Endothelial cell of umbilical vein (primary cell): ENCODE measurements at regions not wholly inside any gene's neighbourhood (a gene's known extent, or its start where the extent isn't known, plus 50 kb on each side); places are given as distances from the start of the nearest gene placed in this dataset.

Experiments used
- BruUV-seq: library from RNA; stranded (reverse); fragments of 400-500 nt; replicated peaks from 2 replicates; lab custom pipeline; 2021; lab: Mats Ljungman, UMichigan
- CTCF ChIA-PET: fragments of 300-600, 350-600 bp; sonication (Branson Sonifier 250); formaldehyde crosslinking; loops from one replicate; lab custom pipeline; 2021; ENCODE audit warnings: antibody characterized with exemption, inconsistent platforms; lab: Charles Lee
- POLR2A ChIA-PET: fragments of 300-600, 350-600 bp; sonication (Branson Sonifier 250); formaldehyde crosslinking; loops from one replicate; lab custom pipeline; 2021; ENCODE audit warnings: antibody characterized with exemption, inconsistent platforms; lab: Charles Lee
- DNase-seq: peaks from one replicate; pipeline ENCODE4 v3.0.0-alpha.2; 2011; ENCODE audit warnings: low read depth, low spot score
- FAIRE-seq: peaks from 2 replicates; lab custom pipeline; 2011; peaks lifted over from hg19 to GRCh38; lab: Jason Lieb, UNC
- H2AFZ ChIP-seq: 2 replicates; pipeline ENCODE4 v1.6.0; 2012; ENCODE audit warnings: low read depth, low read length, control low read depth, inconsistent platforms
- H3K27ac ChIP-seq: 2 replicates; pipeline ENCODE4 v1.5.1; 2011; ENCODE audit warnings: low read depth, mild to moderate bottlenecking, control low read depth, low read length, moderate library complexity; ENCODE audit not compliant: insufficient read depth
- H3K27me3 ChIP-seq, 2 experiments: 2 replicates each; pipeline versions ENCODE4 v1.6.0 to v1.6.1; 2011; ENCODE audit warnings: low read length in 2 of 2, mixed read lengths in 1 of 2; ENCODE audit not compliant: control insufficient read depth in 2 of 2, insufficient read depth in 2 of 2
- H3K36me3 ChIP-seq, 2 experiments: 2 replicates in 1 of 2; 3 replicates in 1 of 2; pipeline ENCODE4 v1.5.1; 2011; ENCODE audit warnings: low read length in 2 of 2, mild to moderate bottlenecking in 1 of 2, moderate library complexity in 1 of 2; ENCODE audit not compliant: control insufficient read depth in 2 of 2, insufficient read depth in 2 of 2; ENCODE audit errors: extremely low read depth in 1 of 2
- H3K4me1 ChIP-seq: 3 replicates; pipeline ENCODE4 v1.5.1; 2011; ENCODE audit warnings: mild to moderate bottlenecking, low read length; ENCODE audit not compliant: control insufficient read depth, insufficient read depth; ENCODE audit errors: extremely low read depth
- H3K4me2 ChIP-seq: 2 replicates; pipeline ENCODE4 v1.6.1; 2011; ENCODE audit warnings: low read length, control low read depth, mixed read lengths; ENCODE audit not compliant: insufficient read depth
- H3K4me3 ChIP-seq, 3 experiments: fragments of 200-600 bp in 1 of 3; sonication (generic), shearing (Covaris generic) in 1 of 3; replicated peaks in 1 of 3; 2 replicates each; pipeline ENCODE4 v1.5.1; 2011 to 2016; ENCODE audit warnings: control low read depth in 3 of 3, low read length in 3 of 3, mild to moderate bottlenecking in 2 of 3, inconsistent platforms in 1 of 3, low read depth in 1 of 3, moderate library complexity in 1 of 3; ENCODE audit not compliant: insufficient read depth in 1 of 3
- H3K79me2 ChIP-seq: 2 replicates; pipeline ENCODE4 v1.6.0; 2012; ENCODE audit warnings: low read length, inconsistent platforms; ENCODE audit not compliant: control insufficient read depth, insufficient read depth
- H3K9ac ChIP-seq: replicated peaks from 2 replicates; pipeline ENCODE3; 2011; ENCODE audit warnings: low read length, control low read depth; ENCODE audit not compliant: insufficient read depth; ENCODE audit errors: extremely low read depth
- H3K9me1 ChIP-seq: replicated peaks from 3 replicates; pipeline ENCODE4 v1.6.0; 2011; ENCODE audit warnings: mild to moderate bottlenecking, low read length; ENCODE audit not compliant: control insufficient read depth, insufficient read depth; ENCODE audit errors: extremely low read depth
- H3K9me3 ChIP-seq: replicated peaks from 2 replicates; pipeline ENCODE4 v1.5.1; 2012; ENCODE audit warnings: low read length, inconsistent platforms; ENCODE audit not compliant: control insufficient read depth, insufficient read depth
- H4K20me1 ChIP-seq: replicated peaks from 2 replicates; pipeline ENCODE3; 2011; ENCODE audit warnings: mild to moderate bottlenecking, low read length; ENCODE audit not compliant: control insufficient read depth, insufficient read depth; ENCODE audit errors: extremely low read depth
- CTCF ChIP-seq, 2 donors: IDR thresholded peaks; 1 replicate in 1 of 2; 2 replicates in 1 of 2; pipeline ENCODE4 v1.5.1; 2011; ENCODE audit warnings: low read length in 2 of 2, mild to moderate bottlenecking in 2 of 2, moderate library complexity in 2 of 2, control low read depth in 1 of 2, inconsistent platforms in 1 of 2, low read depth in 1 of 2; ENCODE audit not compliant: insufficient read depth in 1 of 2; ENCODE audit errors: extremely low read depth in 1 of 2
- EZH2 ChIP-seq: IDR thresholded peaks from 2 replicates; pipeline ENCODE4 v1.6.1; 2012; ENCODE audit warnings: borderline replicate concordance, low read depth, mild to moderate bottlenecking, moderate library complexity, low read length, inconsistent platforms; ENCODE audit not compliant: severe bottlenecking
- FOS ChIP-seq: IDR thresholded peaks from 2 replicates; pipeline ENCODE4 v1.6.1; 2011; ENCODE audit warnings: mild to moderate bottlenecking, low read length, moderate library complexity, borderline replicate concordance; ENCODE audit not compliant: insufficient read depth
- GATA2 ChIP-seq: IDR thresholded peaks from 2 replicates; pipeline ENCODE4 v1.7.0; 2011; ENCODE audit warnings: low read depth, mild to moderate bottlenecking, moderate library complexity, mixed read lengths, low read length; ENCODE audit not compliant: insufficient read length, insufficient read depth
- JUN ChIP-seq: IDR thresholded peaks from 2 replicates; pipeline ENCODE4 v1.6.1; 2011; ENCODE audit warnings: borderline replicate concordance, low read depth; ENCODE audit not compliant: insufficient read length, insufficient read depth
- MYC ChIP-seq: IDR thresholded peaks from one replicate; pipeline ENCODE4 v1.6.1; 2011; ENCODE audit warnings: mild to moderate bottlenecking, low read depth, low read length
- POLR2A ChIP-seq: IDR thresholded peaks from 2 replicates; pipeline ENCODE4 v1.6.1; 2012; ENCODE audit warnings: low read depth, mild to moderate bottlenecking, control low read depth, low read length
- POLR2AphosphoS5 ChIP-seq: IDR thresholded peaks from 2 replicates; pipeline ENCODE4 v1.6.1; 2012; ENCODE audit warnings: low read depth, mild to moderate bottlenecking, control low read depth, low read length, moderate library complexity; ENCODE audit not compliant: insufficient read depth
- dilution Hi-C: fragments of 300-500 bp; cut with MboI; formaldehyde crosslinking; loops from one replicate; pipeline ENCODE4 v1.15.0; 2019; ENCODE audit warnings: low sequenced_read_pairs; ENCODE audit not compliant: extremely low pct_ligation_motif_present
- intact Hi-C: fragments of 100-400 bp; cut with micrococcal nuclease; formaldehyde crosslinking; loops from one replicate; pipeline ENCODE4 v1.10.0; 2022
- TF ChIP-seq, protein P1 (sequence below): IDR thresholded peaks from 2 replicates; pipeline ENCODE4 v1.6.1; 2011; ENCODE audit not compliant: insufficient read depth, insufficient read length

- Histone ChIP-seq H3K36me3 (no peaks in the 10 kb centered on the region), H3K9me1 (no peaks in the 10 kb centered on the region), H3K4me3 (no peak overlapping the region), H2AFZ (no peak overlapping the region), H3K9ac (no peak overlapping the region), H3K9me3 (no peaks in the 10 kb centered on the region), H3K27me3 (no peaks in the 10 kb centered on the region), H3K79me2 (no peaks in the 10 kb centered on the region), H3K27ac (no peak overlapping the region), H4K20me1 (no peaks in the 10 kb centered on the region), H3K4me2 (no peak overlapping the region), H3K4me1 (no peaks in the 10 kb centered on the region)
- dilution Hi-C loops (no loop called here), intact Hi-C loops (no loop called here)
- no TSS peak for BruUV-seq
- ChIA-PET POLR2A (no interaction called here), CTCF (no interaction called here)
- no peak for DNase-seq
- FAIRE-seq: no peak
- TF ChIP-seq CTCF (IDR thresholded peaks at IDR 0.05; ENCODE audit: extremely low read depth in 1 of 2, insufficient read depth in 1 of 2, low read depth in 1 of 2, low read length in 2 of 2): no peak
- TF ChIP-seq GATA2: no peak
- TF ChIP-seq POLR2A: no peak
- TF ChIP-seq, protein P1, sequence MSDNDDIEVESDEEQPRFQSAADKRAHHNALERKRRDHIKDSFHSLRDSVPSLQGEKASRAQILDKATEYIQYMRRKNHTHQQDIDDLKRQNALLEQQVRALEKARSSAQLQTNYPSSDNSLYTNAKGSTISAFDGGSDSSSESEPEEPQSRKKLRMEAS: no peak
- TF ChIP-seq POLR2AphosphoS5: no peak
Observed at GRCh38 chr5:143474616-143475015, 71.1 kb upstream of the NR3C1 start.

DNA sequence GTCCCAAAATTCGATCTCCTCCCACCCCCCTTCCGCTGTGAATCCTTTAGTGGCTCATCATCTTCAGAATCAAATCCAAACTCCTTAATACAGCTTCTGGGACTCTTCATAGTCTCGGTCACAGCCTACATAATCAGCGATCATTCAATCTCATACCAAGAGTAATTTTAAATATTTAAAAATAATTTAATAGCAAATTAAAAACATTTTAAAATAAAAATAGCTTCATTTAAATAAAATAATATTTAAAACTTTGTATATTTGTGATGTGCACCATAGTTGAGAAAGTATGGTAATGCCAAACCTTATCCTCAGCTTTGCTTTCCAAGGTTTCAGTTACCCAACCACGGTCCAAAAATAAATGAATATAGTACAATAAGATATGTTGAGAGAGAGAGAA, 70.0 kb upstream of the NR3C1 start:
- Histone ChIP-seq H3K9me1 (no peaks in the 10 kb centered on the region), H3K9ac (no peak overlapping the region), H3K79me2 (no peaks in the 10 kb centered on the region), H3K4me1 (no peaks in the 10 kb centered on the region), H3K4me3 (no peak overlapping the region), H3K27me3 (no peaks in the 10 kb centered on the region), H3K36me3 (no peaks in the 10 kb centered on the region), H3K27ac (no peak overlapping the region), H3K4me2 (no peak overlapping the region), H3K9me3 (no peaks in the 10 kb centered on the region), H4K20me1 (no peaks in the 10 kb centered on the region), H2AFZ (no peak overlapping the region)
- TF ChIP-seq GATA2: no peak
- no peak for TF ChIP-seq MYC
- no peak for TF ChIP-seq EZH2
- TF ChIP-seq JUN: no peak
- TF ChIP-seq FOS: no peak
- TF ChIP-seq CTCF (IDR thresholded peaks at IDR 0.05; ENCODE audit: extremely low read depth in 1 of 2, insufficient read depth in 1 of 2, low read depth in 1 of 2, low read length in 2 of 2): no peak
- no peak for TF ChIP-seq POLR2AphosphoS5
- TF ChIP-seq POLR2A: no peak
- CTCF ChIA-PET: no interaction called here
- intact Hi-C loops (no loop called here), dilution Hi-C loops (no loop called here)
- no TSS peak for BruUV-seq
- no peak for DNase-seq
- no peak for FAIRE-seq
- POLR2A ChIA-PET: no interaction called here
